ENCODE measurements at regions not wholly inside any gene's neighbourhood (a gene's known extent, or its start where the extent isn't known, plus 50 kb on each side); places are given as distances from the start of the nearest gene placed in this dataset.
A peak's percentile ranks its signal among the peaks of the same experiment; 100 is the strongest.
"Not testable (repeated sequence)": the region's sequence is repeated elsewhere in the genome, so short reads cannot be mapped to it uniquely, and the experiment has no call there.

DNA sequence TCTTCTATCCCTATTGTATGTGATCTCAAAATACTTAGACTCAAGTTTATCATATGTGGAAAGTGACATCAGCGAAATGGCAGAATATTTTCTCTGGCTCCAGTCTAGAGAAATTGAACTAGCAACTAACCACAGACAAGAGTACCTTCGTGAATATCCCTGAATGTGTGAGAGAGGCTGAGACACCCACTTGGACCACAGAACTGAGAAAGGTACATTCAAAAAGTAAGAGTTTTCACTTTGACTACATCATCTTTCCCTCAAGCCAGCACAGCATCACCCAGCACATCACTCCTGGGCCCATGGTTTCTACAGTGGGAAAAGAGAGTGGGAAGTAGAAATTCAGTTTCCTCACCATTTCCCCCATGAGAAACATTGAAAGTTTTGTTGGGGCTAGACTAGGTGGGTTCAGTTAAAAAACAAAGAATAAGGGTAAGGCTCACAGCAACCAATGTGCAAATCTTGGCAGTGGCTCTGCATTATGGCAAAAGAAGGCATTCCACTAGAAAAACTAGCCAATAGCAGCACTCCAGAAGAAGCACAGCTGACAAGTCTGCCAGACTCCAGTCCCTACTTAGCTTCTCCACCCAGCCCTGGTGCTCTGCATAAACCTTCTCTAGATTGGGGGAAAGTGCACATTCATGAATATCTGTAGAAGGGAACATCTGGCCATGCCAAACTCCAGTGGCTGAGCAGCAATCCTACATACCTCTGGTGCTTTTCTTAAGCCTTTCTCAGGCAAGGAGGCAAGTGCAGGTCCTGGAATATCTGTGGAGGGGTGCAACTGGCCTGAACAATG, 225.6 kb upstream of the VLDLR start:
- no peak for DNase-seq (ENCODE audit: low spot score)

DNA sequence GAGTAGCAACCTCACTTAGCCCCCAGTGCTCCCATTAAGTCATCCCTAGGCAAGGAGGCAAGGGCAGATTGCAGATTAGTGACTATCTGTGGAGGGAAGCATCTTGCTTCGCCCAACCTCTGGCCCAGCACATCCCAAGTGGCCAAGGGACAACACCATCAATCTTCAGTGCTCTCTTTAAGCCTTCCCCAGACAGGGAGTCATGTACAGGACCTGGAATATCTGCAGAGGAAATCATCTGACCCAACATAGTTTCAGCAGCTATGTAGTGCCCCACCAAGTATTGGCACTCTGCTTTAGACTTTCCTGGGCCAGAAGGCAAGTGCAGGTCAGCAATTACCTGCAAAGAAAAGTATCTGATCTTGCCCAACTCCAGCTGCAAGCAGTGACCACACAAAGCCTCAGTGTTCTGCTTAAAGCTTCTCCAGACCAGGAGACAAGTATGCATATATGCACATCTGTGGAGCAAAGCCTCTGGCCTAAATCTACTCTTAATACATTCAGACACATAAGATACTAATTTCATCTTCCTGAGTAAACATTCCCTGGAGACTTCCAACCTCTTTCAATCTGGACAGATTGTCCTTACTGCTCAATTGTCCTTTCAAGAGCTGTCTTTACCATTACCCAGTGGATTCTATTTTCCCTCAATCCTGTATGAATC, 224.8 kb upstream of the VLDLR start:
- DNase-seq (ENCODE audit: low spot score): no peak

DNA sequence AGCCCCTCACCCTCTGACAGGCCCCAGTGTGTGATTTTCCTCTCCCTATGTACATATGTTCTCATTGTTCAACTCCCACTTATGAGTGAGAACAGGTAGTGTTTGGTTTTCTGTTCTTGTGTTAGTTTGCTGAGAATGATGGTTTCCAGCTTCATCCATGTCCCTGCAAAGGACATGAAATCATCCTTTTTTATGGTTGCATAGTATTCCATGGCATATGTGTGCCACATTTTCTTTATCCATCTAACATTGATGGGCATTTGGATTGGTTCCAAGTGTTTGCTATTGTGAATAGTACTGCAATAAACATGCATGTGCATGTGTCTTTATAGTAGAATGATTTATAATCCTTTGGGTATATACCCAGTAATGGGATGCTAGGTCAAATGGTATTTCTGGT, 223.7 kb upstream of the VLDLR start:
- DNase-seq (ENCODE audit: low spot score): not testable (repeated sequence)

DNA sequence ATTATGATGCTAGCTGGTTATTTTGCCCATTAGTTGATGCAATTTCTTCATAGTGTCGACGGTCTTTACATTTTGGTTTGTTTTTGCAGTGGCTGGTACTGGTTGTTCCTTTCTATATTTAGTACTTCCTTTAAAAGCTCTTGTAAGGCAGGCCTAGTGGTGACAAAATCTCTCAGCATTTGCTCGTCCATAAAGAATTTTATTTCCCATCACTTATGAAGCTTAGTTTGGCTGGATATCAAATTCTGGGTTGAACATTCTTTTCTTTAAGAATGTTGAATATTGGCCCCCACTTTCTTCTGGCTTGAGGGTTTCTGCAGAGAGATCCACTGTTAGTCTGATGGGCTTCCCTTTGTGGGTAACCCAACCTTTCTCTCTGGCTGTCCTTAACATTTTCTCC, 219.8 kb upstream of the VLDLR start:
- not testable (repeated sequence) for DNase-seq (ENCODE audit: low spot score)

DNA sequence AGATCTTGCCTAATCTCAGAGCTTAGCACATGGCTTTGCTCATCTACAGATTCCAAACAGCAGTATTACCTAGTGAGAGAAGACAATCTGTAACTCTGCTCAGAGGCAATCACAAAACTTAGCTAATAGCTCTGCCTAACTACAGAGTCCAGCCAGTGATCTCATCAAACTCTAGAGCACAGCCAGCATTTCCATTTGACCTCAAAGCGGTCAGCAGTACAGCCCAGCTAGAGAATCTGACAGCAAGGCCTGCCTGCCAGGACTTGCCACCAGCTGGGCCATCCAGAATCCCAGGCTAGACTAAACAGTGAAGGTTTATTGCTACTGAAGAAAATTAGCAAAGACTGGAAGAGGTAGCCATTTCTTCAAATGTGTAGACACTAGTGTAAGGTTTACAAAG, 217.9 kb upstream of the VLDLR start:
- DNase-seq (ENCODE audit: low spot score): no peak

DNA sequence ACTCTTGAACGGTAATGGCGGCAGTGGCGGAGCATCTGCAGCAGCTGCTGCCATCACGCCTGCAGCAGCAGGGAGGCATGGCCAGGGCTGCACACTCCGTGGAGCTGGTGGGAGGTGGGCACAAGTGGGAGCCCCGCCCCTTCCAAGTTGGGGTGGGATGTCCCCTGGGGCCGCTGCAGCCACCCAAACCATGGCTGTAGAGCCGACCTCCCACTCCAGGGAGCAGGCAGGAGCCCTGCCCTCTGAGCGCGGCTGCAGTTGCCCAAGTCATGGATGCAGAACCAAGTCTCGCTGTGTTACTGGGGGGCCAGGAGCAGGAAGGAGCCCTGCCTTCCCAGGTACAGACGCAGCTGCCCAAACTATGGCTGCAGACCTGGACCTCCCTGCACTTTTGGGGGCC, 215.3 kb upstream of the VLDLR start:
- DNase-seq (ENCODE audit: low spot score): no peak

DNA sequence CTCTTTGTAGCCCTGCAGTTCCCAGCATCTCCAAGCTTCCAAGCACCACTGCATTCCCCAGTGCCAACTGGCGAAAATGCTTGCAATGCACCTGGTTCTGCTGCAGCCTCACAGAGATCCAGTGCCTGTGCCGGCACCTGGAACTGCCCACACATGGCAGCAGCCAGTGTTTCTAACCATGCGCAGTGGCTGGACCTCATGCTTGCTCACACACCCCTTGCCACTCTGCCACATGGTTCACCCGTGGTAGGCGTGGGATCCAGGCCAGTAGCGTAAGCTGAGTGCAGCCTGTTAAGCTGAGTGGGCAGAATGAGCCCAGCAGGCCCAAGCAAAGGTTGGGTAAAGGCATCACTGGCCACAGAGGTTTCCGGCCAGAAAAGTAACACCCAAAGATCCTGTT, 214.1 kb upstream of the VLDLR start:
- DNase-seq (ENCODE audit: low spot score): no peak

DNA sequence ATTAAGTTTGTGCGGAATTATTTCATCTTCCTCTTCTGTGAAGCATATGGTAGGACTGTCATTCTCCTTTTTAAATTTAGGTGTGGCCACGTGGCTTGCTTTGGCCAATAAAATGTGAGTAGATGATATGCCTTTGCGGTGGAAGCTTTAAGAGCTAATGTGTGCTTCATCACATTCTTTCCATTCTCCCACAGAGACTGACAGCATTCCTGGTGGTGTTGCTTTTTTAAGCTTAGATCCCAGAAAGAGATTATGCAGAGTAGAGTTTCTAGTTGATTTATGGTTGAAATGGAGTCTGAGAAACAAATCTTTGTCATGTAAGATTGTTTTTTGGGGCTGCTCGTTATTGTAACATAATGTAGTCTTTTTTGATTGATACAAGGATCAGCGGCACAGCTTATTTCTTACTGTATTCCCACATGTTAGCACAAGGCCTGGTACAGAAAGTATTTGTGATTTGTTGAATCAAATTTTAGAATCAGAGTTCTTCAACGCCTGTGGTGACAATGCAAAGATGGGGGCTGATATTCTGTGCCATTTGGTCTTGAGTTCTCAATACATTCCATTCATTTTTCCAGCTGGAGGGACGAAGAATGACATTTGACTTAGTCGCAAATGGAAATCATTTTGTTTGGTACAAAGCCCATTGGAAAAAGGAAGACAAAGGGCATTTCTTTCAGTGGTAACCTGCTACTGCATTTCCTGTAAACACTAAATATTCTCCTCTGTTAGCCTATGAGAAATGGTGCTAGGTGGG, 209.9 kb upstream of the VLDLR start:
- DNase-seq (ENCODE audit: low spot score): peak; percentile 47

DNA sequence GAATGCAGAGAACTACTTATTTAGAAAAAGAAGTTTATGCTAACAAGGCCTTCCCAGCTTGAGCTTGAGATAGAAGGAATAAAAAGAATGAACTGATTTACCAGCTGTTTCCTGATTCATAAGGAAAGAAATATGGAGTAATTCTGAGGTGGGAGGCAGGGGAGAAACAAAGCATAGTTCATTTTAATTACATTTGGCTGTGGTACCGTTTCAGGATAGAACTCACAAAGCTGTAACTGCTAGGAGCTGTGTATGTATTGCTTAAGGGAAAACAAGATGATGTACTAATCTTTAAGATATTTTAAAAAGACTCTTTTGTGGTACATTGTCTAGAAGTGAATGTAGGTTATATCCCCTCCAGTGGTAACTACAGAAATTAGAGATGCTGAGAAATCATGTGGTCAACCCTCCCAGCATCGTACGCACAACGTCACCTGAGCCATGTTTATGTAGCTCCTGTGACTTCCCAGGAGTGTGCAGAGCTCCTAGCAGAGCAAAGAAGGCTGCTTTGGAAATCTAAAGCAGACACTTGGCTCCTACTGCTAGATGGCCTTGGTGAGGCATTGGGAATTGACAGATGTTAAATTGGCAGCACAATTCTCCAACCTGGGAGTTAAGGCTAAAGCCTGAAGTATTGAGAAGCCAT, 208.3 kb upstream of the VLDLR start:
- no peak for DNase-seq (ENCODE audit: low spot score)

DNA sequence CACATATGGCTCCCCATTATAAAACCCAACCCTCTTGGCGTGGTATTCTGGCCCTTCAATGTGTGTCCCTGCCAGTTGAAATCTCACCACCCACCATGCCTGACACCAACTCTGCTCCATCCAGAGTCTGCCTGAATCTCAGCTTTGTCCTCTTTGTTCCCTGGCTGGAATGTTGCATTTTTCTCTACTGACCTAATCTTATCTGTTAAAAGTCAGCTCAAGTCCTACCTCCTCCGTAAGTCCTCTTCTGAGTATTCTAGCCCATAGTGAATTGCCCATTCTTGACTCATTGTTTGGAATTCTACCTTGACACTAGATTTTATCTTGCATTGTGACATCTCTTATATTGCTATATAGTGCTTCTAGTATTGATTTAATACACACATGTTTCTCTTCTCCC, 207.1 kb upstream of the VLDLR start:
- no peak for DNase-seq (ENCODE audit: low spot score)

DNA sequence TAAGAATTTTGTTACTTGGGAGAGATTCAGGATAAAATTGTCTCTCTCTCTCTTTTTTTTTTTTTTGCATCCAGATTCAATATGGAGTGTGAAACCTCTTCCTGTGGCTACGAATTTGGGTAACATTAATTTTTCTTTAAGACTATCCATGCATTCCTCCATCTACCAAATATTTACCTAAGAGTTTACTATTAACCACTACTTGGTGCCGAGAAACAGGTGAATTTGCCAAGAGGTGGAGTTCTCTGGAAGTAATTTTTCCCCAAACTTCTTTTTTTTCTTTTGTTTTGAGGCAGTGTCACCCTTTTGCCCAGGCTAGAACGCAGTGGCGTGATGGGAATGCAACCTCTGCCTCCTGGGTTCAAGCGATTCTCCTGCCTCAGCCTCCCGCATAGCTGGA, 206.3 kb upstream of the VLDLR start:
- no peak for DNase-seq (ENCODE audit: low spot score)

DNA sequence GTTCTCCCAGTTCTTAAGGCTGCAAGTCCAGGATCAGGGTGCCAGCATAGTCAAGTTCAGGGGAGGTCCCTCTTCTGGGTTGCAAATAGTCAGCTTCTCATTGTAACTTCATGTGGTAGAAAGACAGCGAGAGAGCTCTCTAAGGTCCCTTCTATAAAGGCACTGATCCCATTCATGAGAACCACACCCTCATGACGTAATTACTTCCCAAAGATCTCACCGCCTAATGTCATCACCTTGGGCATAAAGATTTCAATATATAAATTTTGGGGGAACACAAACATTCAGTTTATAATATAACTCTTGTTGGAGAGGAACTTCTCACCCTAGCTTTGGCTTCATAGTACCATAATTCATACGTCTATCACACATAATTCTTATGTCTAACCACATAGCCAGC, 203.9 kb upstream of the VLDLR start:
- no peak for DNase-seq (ENCODE audit: low spot score)

DNA sequence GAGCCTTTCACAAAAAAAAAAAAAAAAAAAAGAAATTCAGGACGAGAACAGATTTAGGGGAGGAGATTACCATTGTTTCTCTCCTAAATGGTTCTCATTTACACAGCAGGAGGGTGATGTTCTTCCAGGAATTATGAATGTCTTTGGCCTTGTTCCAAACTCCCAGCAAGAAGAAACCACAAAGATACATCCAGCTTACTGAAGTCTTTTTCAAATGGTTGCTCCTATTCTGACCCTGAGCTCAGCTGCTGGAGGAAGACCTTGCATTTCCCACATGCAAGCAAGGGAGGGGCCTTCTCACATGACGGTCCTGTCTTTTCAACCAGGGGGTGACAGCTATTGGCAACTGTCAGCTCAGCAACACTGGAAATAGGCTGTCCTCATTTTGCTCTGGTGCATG, 203.0 kb upstream of the VLDLR start:
- peak; percentile 27 for DNase-seq (ENCODE audit: low spot score)

DNA sequence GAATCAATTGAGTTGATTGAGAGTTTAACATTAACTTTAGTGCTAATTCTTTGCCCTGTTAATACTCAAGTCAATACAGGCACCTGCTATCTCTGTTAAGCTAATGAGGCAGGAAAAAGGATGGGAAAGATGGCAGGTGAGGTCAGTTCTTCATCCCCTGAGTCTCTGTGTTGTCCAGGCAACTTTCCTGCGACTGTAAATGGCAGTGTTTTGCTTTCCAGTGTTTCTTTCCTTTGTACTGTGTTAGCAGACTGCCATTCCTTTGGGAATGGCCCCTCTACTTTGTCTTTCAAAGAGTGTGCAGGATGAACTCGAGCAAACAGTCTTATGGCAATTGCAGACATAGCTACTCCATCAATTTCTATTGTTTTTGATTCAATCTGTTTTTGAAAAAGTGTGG, 202.2 kb upstream of the VLDLR start:
- no peak for DNase-seq (ENCODE audit: low spot score)

DNA sequence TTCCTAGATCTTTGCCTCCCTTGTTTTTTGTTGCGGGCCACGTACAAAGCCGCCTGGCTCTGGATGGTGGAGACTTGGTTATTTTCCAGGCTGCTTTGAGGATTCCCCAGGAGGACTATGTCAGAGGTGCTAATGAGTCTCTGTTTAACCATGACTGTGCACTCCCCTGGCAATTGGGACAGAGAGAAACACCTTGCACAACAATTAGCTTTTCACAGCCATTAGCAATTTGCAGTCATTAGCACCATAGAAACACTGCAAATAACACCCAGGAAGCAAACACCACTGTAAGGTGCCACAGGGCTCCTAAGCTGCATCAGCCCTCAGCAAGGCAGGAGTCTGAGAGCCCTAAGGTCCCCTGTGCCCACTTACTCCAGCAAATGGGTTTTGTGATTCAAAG, 201.0 kb upstream of the VLDLR start:
- no peak for DNase-seq (ENCODE audit: low spot score)

DNA sequence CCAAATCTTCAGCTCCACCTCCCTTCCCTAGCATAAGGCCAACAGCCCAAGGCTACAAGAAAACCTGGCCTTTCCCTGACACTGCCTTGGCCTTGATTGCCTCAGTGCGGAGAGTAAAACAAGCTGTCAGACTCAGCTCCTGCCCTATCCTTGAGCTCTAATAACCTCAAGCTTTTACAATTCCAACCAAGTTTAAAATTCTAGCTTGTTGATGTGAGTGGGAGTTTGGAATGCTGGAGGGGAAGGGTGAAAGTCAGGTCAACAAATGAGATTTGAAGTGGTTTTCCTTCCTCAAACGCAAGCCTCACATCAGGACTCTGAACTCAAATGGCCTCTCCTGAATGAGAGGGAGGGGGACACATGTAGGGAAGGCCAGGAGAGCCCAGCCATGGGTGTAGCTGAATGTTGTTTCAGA, 197.0 kb upstream of the VLDLR start:
- no peak for DNase-seq (ENCODE audit: low spot score)

DNA sequence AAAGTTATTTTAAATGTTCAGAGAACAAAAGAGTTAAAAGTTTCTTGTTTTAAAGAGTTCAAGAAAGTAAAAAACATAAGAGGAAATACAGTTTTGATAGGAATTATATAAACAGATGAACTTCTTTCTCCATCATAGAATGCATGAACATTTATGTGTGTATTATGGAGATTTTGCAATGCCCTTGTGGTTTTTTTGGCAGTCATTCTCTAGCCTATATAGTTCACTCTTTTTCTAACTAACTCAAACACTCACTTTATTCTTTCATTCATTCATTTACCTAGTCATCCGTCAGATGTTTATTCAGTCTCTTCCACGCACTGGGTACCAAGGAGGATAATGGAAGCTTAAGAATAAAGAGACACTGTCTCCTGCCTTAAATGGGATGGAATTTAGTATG, 195.9 kb upstream of the VLDLR start:
- no peak for DNase-seq (ENCODE audit: low spot score)

DNA sequence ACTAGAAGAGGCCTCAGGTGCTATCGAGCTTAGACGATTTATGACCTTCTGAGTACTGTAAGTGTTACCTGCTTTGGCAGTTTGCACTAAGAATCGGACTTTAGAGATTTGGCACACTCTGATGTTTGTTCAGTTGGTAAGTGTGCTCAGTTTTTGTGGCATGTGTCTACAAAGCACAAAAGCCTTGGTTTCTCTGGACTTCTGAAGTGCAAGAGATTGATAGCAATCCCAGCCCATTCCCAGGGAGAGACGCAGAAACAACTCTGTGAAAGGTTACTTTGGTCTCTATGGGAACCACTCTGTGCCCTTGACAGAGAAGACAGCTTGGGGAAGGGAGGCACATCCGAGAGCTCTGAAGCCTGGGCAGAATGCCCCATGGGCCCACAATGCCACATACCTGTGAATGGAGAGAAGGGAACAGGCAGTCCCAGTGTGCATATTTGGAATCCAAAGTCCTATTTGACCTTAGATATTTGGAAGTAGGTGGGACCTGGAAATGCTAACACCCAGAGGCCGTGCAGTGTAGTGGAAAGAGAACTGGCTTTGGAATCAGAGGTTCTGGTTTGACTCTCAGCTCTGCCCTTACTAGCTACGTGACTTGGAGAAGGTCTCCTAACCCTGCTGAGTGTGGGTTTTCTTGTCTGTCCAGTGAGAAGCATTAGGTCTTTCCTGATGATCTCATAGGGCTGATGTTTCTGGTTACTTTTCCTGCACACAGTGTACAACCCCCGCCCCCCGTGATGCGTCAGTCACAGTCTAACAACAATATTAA, 194.3 kb upstream of the VLDLR start:
- DNase-seq (ENCODE audit: low spot score): no peak

DNA sequence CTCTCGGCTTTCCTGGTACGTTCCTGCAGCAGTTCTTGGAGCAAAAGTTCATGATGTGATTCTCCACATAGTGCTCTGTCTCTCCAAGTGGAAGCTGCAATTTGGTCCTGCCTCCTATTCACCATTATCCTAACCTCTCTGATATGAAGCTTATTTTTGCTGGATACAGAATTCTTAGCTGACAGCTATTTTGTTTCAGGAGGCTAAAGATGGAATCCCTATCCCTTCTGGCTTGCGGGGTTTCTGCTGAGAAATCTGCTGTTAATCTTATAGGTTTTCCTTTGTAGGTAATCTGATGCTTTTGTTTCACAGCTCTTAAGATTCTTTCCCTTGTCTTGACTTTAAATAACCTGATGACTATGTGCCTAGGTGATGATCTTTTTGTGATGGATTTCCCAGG, 181.6 kb upstream of the VLDLR start:
- no peak for DNase-seq (ENCODE audit: low spot score)

DNA sequence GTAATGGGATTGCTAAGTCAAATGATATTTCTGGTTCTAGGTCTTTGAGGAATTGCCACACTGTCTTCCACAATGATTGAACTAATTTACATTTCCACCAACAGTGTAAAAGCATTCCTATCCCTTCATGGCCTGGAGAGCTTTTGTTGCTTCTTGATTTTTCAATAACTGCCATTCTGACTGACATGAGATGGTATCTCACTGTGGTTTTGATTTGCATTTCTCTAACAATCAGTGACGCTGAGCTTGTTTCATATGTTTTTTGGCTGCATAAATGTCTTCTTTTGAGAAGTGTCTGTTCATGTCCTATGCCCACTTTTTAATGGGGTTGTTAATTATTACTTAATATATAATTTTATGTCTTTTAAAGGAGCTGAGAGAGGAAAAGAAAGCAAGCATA, 177.7 kb upstream of the VLDLR start:
- DNase-seq (ENCODE audit: low spot score): not testable (repeated sequence)

DNA sequence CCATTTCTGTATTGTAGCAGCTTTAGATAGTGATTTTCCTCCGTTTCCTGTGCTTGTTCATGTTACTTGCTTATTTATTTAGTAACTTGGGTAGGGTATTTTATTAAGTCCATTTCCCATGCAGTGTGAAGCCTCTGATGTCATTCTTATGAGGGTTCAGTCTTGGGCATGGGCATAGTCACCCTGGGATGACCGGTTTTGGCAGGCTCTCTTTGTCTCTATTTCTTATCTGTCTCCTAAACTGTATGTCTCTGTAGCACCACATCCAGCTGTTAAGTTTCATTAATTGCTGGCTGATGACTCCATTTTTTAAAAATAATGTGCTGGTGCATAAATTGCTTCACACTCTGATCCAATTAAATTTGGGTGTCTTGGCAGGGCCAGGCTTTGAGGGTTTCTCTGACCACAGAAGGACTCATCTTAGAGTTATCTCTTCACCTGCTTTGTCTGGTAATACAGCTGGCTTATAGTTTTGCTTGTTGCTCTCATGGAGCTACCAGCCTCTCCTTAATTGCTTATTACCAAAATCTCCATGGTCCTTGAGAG, 173.3 kb upstream of the VLDLR start:
- DNase-seq (ENCODE audit: low spot score): no peak

DNA sequence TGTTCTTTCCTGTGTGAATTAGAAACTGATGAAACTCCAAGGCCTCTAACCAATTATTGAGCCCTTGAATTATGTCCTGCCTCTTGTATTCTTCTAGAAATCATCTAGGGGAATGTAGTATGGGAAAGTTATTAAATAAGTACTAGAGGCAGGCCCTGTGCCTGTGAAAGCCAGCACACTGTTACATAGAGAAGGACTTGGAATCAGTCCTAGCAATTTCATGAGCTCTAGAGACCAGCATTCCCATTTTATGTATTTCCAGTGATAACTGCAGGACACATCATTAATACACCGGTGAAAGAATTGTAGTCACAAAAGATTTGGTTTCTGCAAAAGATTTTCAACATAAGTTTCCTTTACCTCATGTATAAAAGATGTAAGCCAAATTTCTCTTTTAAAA, 168.5 kb upstream of the VLDLR start:
- no peak for DNase-seq (ENCODE audit: low spot score)

Data from AG20443 (cell line).